HG02870 (cell line): ENCODE measurements at regions not wholly inside any gene's neighbourhood (a gene's known extent, or its start where the extent isn't known, plus 50 kb on each side); places are given as distances from the start of the nearest gene placed in this dataset.

Source experiments
- ATAC-seq: cut with Tn5 transposase; IDR thresholded peaks from one replicate; pipeline ENCODE4 v1.9.1; 2021; ENCODE audit warnings: mild to moderate bottlenecking, moderate library complexity; ENCODE audit not compliant: unreplicated experiment

GRCh38 chr18:44119607-44120006, 561.1 kb upstream of the SETBP1 start:
- no peak for ATAC-seq

DNA sequence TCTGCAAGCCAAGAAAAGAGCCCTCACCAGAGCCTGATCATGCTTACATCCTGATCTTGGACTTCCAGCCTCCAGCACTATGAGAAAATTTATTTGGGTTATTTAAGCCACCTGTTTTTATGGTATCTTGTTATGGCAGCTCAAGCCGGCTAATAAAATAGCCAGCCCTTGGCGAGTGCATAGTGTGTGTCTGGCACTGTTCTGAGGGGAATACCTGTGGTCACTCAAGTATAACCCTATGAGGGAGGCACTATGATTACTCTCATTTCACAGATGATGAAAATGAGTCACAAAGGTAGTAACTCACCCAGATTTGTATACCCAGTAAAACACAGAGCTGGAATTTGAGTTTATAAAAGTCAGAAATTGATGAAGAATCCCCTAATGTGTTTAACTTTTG, 556.9 kb upstream of the SETBP1 start:
- ATAC-seq: peak; percentile 79

DNA sequence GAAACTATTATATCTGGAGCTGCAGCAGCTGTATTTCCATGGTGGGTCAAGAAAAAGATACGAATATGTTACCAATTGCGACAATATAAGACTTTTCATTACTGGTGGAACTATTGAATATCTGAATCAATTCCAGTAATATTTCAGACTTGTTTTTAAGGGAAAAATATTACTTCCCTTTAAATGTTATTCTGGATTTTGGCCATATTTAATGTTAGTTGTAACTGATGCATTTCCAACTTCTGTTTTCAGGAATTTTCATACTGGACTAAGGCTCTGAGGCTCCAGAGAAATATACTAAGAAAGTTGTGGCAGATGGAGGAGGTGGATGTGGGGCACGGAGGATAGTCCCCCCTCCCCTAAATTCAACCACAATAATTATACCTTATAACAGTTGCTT, 555.2 kb upstream of the SETBP1 start:
- no peak for ATAC-seq

GRCh38 chr18:44126598-44126997, 554.1 kb upstream of the SETBP1 start:
- ATAC-seq: no peak

DNA sequence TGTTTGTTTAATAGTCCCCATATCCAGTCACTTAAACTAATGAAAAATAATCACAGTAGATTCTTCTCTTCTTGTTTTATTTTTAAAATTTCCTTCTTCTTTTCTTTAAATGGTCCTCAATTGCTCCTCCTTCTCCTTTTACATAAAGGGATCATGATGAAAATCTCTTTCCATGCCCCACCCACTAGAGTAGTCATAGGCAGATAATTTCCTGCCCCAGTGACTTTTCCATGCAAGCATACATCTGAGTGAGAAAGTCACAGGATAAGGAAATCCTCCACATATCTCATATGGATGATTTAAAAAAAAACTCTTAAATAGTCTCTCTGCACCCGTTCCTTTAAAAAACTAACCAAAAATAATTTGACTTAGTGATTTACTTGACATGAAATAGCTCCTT, 552.3 kb upstream of the SETBP1 start:
- ATAC-seq: no peak

DNA sequence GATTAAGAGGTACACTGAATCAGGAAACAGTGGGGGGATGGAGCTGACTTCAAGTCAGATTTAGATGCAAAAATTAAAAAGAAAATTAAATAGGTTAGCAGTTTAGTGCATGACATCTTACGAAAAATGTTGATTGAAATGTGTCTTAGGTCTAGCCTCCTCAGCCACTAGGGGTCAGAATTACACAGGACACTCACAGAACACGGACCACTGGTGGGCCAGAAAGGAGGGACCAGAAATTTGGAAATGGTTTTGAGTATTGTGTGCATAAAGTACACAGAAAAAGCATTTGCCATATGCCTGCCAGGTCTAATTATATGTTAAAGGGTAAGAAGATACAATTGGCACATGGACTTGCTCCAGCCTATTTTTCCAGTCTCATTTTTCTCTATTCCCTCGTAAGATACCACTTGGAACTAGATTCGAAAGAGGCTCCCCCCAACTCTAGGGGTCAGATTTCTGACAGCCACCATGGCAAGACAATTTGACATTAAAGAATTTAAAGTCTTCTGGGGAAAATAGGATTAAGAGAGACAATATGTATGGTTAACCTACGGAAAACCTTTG, 550.2 kb upstream of the SETBP1 start:
- no peak for ATAC-seq

DNA sequence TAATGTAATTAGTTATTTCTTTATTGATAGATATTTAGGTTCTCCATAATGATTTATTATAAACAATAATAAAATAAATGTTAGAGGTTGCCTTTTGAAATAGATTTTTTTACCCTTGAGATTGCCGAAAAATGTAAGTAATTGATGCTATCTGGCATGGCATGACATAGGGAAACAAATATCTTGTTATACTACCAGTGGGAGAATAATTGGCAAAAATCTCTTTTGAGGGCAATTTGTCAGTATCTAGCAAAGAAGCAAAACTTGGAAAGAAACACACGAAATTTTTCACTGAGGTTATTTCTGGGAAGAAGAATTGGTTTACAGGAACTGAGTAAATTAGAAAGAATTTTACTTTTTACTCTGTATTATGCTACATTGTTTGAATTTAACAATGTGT, 547.2 kb upstream of the SETBP1 start:
- ATAC-seq: no peak

- no peak for ATAC-seq
Measured at GRCh38 chr18:44134447-44134846, 546.2 kb upstream of the SETBP1 start.

DNA sequence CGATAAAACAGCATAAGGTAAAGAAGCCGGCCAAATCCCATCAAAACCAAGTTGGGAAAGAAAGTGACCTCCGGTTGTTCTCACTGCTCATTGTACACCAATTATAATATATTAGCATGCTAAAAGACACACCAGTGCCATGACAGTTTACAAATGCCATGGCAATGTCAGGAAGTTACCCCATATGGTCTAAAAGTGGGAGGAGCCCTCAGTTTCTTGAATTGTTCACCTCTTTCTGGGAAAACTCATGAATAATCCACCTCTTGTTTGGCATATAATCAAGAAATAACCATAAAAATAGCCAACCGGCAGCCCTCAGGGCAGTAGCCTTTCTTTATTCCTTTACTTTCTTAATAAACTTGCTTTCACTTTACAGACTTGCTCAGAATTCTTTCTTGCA, 544.9 kb upstream of the SETBP1 start:
- no peak for ATAC-seq

DNA sequence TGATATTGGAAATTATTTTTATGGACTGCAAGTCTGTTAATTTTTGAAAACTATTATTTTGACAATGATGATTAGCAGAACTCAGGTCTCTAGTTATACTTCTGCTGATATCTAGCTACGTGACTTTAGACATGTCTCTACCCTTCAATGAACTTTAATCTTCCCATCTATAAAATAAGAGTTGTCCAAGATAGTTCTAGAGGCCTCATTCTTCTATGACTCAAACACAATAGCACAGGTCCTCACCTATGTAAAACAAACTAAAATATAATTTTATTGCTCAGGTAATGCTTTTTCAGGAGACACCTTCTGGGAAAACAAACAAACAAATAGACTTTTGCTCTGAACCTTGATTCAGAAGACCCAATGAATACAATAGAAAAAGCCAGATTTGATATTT, 544.4 kb upstream of the SETBP1 start:
- ATAC-seq: no peak

GRCh38 chr18:44143072-44143471, 537.6 kb upstream of the SETBP1 start:
- ATAC-seq: no peak

DNA sequence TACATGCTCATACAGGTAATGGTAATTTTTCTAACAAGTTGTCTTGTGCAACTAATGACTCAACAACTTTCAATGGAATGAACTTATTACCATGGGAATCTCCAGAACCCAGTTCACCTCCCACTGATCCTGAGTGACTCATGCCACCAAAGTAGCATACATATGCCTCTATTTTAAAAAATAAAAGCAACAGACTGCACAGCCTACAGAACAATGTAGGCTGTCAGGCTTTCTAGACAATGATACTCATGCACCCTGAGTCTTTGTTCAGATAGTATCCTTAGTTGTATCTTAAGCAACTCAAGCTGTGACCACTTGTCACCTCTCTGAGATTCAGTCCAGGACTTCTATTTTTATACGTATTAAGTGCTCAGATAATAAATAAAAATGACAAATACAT, 531.0 kb upstream of the SETBP1 start:
- ATAC-seq: no peak

DNA sequence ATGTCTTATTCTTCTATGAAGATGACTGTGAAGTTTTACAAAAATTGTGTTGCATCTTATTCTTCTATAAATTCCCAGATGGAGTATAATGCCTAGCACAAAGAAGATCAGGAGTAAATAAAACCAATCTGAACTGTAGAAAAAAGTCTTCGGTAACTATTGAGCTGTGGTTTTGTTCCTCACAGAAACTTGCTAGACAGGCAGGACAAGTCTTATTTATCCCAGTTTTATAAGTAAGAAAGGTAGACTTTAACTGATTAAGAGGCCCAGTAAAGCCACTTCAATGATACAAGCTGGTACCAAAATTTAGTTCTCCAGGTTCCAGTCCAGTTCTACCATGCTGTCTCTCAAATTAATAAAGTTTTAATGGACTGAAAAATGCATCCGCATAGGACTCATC, 526.7 kb upstream of the SETBP1 start:
- no peak for ATAC-seq

DNA sequence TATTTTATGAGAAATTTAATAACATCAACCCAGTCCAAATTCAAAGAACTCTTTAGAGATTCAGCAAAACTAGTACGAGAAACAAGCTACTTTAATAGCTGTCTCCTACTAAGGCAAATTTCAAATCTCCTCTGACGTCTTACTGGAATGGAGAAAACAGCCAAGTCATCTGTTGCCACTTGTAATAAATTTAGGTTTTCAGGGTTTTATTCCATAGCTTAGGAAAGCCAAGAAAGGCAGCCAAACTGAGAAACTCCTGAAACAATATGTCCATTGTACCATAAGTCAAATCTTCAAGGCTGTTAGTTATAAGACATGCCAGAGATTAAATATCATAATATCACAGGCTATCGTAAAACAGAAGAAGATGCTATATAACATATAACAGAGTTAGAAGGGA, 524.6 kb upstream of the SETBP1 start:
- ATAC-seq: no peak

DNA sequence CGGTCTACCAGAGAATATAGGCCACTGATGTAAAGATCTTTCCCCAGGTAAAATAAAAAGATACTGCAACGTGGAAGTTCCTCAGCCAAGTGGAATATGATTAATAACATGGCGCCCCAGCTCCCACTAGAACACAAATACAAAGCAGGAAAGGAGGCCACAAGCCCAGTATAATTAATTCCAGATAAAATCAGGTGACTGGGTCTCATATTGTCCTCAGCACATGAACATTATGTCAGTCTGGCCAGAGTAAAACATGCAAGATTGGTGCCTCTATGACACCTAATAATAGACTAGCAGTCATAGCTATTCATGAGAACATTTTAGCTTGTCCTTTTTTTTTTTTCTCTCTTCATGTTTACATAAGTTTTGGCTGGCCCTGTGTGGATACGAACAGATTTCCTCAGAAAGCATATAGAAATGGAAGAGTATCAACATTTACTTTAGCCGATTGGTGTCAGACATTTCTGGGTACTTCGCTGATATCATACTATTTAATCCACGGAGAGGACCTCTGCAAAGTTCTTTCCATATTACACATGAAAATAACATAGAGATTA, 523.8 kb upstream of the SETBP1 start:
- ATAC-seq: no peak

- no peak for ATAC-seq
Measured at GRCh38 chr18:44170208-44170880, 510.3 kb upstream of the SETBP1 start.

GRCh38 chr18:44171301-44171700, 509.4 kb upstream of the SETBP1 start:
- ATAC-seq: no peak

- ATAC-seq: no peak
Measured at GRCh38 chr18:44175891-44176290, 504.8 kb upstream of the SETBP1 start.

DNA sequence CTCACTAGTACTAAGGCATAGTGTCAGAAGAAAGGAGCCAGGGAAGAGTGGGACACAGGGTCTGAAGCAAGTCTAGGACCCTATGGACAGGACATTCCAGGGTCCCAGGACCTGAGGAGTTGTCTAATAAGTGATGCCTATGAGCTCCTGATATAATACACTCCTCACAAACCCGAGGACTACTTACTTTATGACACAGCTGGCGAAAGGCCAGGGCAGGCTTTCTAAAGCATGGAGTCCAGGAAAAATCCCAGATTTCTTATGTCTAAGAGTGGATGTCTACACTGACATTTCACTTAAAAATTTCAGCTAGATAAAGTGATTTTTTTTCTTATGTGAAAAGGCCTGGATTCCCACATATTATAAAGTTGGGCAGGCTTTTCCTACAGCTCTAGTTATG, 502.2 kb upstream of the SETBP1 start:
- ATAC-seq: no peak

GRCh38 chr18:44179693-44180092, 501.0 kb upstream of the SETBP1 start:
- ATAC-seq: no peak

GRCh38 chr18:44180683-44181082, 500.0 kb upstream of the SETBP1 start:
- no peak for ATAC-seq

- ATAC-seq: no peak
Measured at GRCh38 chr18:44181951-44182747, 498.5 kb upstream of the SETBP1 start.
